Ovary (tissue), 3 donors: ENCODE measurements at regions not wholly inside any gene's neighbourhood (a gene's known extent, or its start where the extent isn't known, plus 50 kb on each side); places are given as distances from the start of the nearest gene placed in this dataset.

Source experiments
- CTCF ChIP-seq, 3 donors: fragments of 450-650 bp in 2 of 3; fragments of 200-600 bp in 1 of 3; IDR thresholded peaks; one replicate each; pipeline versions ENCODE4 v1.5.1 to v1.8.0; 2016 to 2022; ENCODE audit warnings: antibody characterized with exemption in 3 of 3, mild to moderate bottlenecking in 1 of 3
- EP300 ChIP-seq: sonication (generic); formaldehyde crosslinking; IDR thresholded peaks from one replicate; pipeline ENCODE4 v1.6.1; 2017; ENCODE audit warnings: antibody characterized with exemption
- POLR2A ChIP-seq: fragments of 450-650 bp; IDR thresholded peaks from one replicate; pipeline ENCODE4 v1.6.1; 2017; ENCODE audit warnings: antibody characterized with exemption, mild to moderate bottlenecking, moderate library complexity
- donor health status: DM: no; HTN: no; CAD: no.

DNA sequence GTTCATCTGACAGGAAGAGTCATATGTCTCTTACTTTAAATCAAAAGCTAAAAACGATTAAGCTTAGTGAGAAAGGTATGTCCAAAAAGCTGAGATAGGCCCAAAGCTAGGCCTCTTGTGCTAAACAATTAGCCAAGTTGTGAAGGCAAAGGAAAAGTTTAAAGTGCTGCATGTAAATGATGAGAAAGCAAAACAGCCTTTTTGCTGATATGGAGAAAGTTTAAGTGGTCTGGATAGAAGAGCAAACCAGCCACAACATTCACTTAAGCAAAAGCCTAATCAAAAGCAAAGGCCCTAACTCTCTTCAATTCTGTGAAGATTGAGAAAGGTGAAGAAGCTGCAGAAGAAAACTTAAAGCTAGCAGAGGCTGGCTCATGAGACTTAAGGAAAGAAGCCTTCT, 511.3 kb upstream of the FAM98A start:
- TF ChIP-seq CTCF (IDR thresholded peaks at IDR 0.05) (no peak), EP300 (no peak), POLR2A (no peak)
